Stimulated activated effector memory CD8-positive, alpha-beta T cell treated with anti-CD3 and anti-CD28 coated beads, Interleukin-12 subunit alpha, Interleukin-12 subunit beta, amount 100 ng/mL, for 72 hours (primary cell): ENCODE measurements at regions not wholly inside any gene's neighbourhood (a gene's known extent, or its start where the extent isn't known, plus 50 kb on each side); places are given as distances from the start of the nearest gene placed in this dataset.
A peak's percentile ranks its signal among the peaks of the same experiment; 100 is the strongest.

ENCODE experiments used
- ATAC-seq: fragments of 150-1000 bp; cut with Tn5 transposase; 2 replicates; pipeline ENCODE4 v1.10.0; 2021
- DNase-seq, 2 donors: peaks; one replicate each; pipeline ENCODE4 v3.0.0; 2021 to 2022; ENCODE audit warnings: low spot score in 2 of 2
- H3K27ac Mint-ChIP-seq: one replicate; pipeline ENCODE4 v1.8.0; 2022; ENCODE audit warnings: mild to moderate bottlenecking, mixed read lengths
- H3K36me3 Mint-ChIP-seq: one replicate; pipeline ENCODE4 v1.8.0; 2022; ENCODE audit warnings: mild to moderate bottlenecking, mixed read lengths
- H3K4me1 Mint-ChIP-seq: one replicate; pipeline ENCODE4 v1.8.0; 2022; ENCODE audit warnings: mixed read lengths
- H3K4me3 Mint-ChIP-seq: one replicate; pipeline ENCODE4 v1.8.0; 2022; ENCODE audit warnings: mild to moderate bottlenecking, mixed read lengths
- H3K9me3 Mint-ChIP-seq: one replicate; pipeline ENCODE4 v1.8.0; 2022; ENCODE audit warnings: mixed read lengths

DNA sequence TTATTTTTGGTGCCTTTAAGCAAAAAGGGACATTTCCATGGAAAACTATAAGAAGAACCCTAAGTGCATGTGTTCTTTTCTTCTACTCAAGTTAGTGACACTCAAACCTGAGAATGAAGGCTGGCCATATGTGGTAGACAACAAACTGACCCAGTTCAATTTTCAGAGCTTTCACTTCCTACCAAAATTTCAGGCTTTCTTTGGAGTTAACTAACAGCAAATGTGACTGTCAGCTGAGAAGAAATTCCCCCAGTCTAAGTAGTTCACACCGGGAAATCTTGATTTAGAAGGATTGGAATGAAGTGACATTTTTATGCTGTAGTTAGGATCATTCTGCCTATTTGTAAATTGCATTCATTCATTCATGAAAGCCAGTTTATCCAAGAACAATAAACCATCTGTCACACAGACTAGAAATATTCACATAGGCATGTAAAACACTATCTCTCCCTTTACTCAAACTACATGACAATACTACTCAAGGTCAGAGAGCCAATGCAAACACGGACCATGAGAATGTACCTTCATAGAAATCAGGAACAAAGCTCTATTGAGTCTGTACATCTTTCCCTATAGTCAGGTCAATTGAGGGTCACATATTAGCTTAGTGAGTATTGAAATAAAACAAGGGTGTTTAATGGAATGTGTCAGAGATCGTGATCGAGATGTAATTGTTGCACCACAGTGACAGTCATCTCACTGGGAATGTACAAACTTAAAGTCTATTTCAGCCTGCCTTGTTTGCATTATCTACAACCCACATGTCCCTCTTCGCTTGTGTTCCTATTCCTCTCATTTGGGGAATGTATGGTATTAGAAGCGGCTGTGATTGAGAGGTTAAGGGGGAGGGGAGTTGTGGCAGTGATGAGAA lies 113.8 kb upstream of the TGFBR2 start:
- H3K4me1 Mint-ChIP-seq, result no peaks in the 10 kb centered on the region
- no peak for ATAC-seq
- DNase-seq, result no peak
- H3K36me3 Mint-ChIP-seq, result no peaks in the 10 kb centered on the region
- H3K27ac Mint-ChIP-seq, result no peak overlapping the region
- peaks cover 9% of the 10 kb centered on the region for H3K9me3 Mint-ChIP-seq
- H3K4me3 Mint-ChIP-seq, result no peak overlapping the region

GRCh38 chr3:30493911-30494311 lies 112.5 kb upstream of the TGFBR2 start:
- Mint-ChIP-seq H3K9me3 (peaks cover 5% of the 10 kb centered on the region), H3K4me3 (no peak overlapping the region), H3K36me3 (no peaks in the 10 kb centered on the region), H3K27ac (no peak overlapping the region), H3K4me1 (no peaks in the 10 kb centered on the region)
- no peak for ATAC-seq
- no peak for DNase-seq

GRCh38 chr3:30495172-30496065 lies 111.0 kb upstream of the TGFBR2 start:
- no peak for ATAC-seq
- H3K4me1 Mint-ChIP-seq, result peaks cover 9% of the 10 kb centered on the region
- no peak overlapping the region for H3K4me3 Mint-ChIP-seq

GRCh38 chr3:30496066-30496966 lies 110.1 kb upstream of the TGFBR2 start:
- Mint-ChIP-seq H3K4me1 (peaks cover 18% of the 10 kb centered on the region), H3K4me3 (no peak overlapping the region), H3K36me3 (peaks cover 5% of the 10 kb centered on the region), H3K27ac (no peak overlapping the region), H3K9me3 (no peaks in the 10 kb centered on the region)
- no peak for DNase-seq
- no peak for ATAC-seq

More at GRCh38 chr3:30495172-30496065, 111.0 kb upstream of the TGFBR2 start:
- no peak overlapping the region for H3K27ac Mint-ChIP-seq
- no peak for DNase-seq
- H3K9me3 Mint-ChIP-seq, result no peaks in the 10 kb centered on the region
- H3K36me3 Mint-ChIP-seq, result peaks cover 5% of the 10 kb centered on the region

GRCh38 chr3:30498587-30498967 lies 107.8 kb upstream of the TGFBR2 start:
- Mint-ChIP-seq H3K36me3 (peaks cover 13% of the 10 kb centered on the region), H3K4me1 (peaks cover 40% of the 10 kb centered on the region), H3K27ac (no peak overlapping the region), H3K9me3 (no peaks in the 10 kb centered on the region), H3K4me3 (no peak overlapping the region)
- DNase-seq (no peak), ATAC-seq (no peak)

DNA sequence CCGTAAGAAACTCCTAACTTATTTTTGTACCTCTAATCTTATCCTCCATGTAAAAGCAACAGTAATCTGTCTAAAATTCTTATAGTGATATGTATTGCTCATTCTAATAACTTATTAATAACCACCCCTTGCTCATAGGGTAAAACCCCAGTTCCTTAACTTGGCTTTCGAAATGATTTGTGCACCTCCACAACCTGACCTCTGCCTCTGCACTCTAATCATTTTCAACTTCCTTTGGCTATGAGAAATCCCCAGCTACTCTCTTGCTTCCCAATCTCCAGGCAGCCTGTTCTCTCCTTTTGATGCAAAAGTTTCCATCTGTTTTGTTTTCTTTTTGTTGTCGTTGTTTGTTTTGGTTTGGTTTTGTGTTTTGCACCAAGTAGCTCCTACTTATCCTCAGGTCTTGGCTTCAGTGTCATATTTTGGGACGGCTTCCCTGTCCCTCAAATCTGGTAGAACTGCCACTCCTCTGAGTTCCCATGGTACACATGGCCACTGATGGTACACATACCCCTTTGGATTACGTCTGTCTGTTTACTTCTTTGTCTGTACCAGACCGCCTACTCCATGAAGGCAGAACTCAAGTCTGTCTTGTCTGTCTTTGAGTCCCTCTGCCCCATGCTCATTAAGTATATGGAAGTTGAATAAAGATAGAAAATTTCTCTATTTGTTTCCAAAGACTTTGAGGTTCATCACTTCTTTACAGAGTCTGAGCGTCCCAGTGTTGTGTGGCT lies 105.6 kb upstream of the TGFBR2 start:
- Mint-ChIP-seq H3K36me3 (peaks cover 13% of the 10 kb centered on the region), H3K4me3 (peak overlapping the region; percentile 27), H3K9me3 (no peaks in the 10 kb centered on the region), H3K4me1 (peaks cover 41% of the 10 kb centered on the region), H3K27ac (peak overlapping the region; percentile 58)
- DNase-seq, result peak in 1 of 2 donors; percentile 61
- peak; percentile 91 for ATAC-seq

DNA sequence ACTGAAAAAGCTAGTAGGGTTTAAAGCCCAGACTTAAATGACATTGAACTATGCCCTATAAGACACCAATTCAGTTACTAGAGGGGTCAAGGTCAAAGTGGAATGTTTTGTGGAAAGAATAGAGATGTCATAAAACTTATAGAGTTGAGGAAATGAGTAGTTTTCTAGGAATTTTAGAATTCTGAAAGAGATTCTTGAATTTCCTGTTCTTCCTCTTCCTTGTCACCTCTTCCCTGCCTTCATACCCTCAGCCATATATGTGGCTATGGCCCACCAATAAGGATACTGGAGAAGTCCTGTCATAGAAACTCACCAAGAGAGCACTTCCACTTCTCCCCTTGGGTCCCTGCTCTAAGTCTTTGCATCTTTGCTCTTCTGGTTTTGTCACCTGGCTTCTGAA lies 104.9 kb upstream of the TGFBR2 start:
- no peak for DNase-seq
- Mint-ChIP-seq H3K9me3 (no peaks in the 10 kb centered on the region), H3K36me3 (peaks cover 13% of the 10 kb centered on the region), H3K27ac (peak overlapping the region; percentile 58), H3K4me1 (peaks cover 41% of the 10 kb centered on the region), H3K4me3 (no peak overlapping the region)
- ATAC-seq, result no peak

GRCh38 chr3:30502051-30502741 lies 104.2 kb upstream of the TGFBR2 start:
- no peak for DNase-seq
- Mint-ChIP-seq H3K4me3 (no peak overlapping the region), H3K27ac (peak overlapping the region; percentile 68), H3K36me3 (peaks cover 13% of the 10 kb centered on the region), H3K9me3 (no peaks in the 10 kb centered on the region), H3K4me1 (peaks cover 41% of the 10 kb centered on the region)
- no peak for ATAC-seq

DNA sequence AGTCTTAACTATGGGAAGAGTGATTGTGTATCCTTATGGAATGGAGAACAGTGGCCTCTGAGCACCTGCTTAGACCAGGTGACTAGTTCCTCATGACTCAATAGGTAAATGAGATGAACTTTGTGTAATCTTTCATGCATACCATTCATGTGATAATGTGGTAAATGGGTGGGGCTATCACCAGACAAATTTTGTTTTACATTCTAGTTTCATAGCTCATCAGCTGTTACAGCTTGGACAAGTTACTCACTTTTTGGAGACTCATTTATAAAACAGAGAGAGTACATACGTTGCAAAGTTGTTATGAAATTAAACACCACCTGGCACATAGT lies 103.7 kb upstream of the TGFBR2 start:
- Mint-ChIP-seq H3K4me3 (peak overlapping the region; percentile 29), H3K9me3 (no peaks in the 10 kb centered on the region), H3K27ac (peak overlapping the region; percentile 68), H3K4me1 (peaks cover 41% of the 10 kb centered on the region), H3K36me3 (peaks cover 13% of the 10 kb centered on the region)
- ATAC-seq (peak; percentile 71), DNase-seq (no peak)

GRCh38 chr3:30503446-30503845 lies 103.0 kb upstream of the TGFBR2 start:
- Mint-ChIP-seq H3K27ac (peak overlapping the region; percentile 68), H3K4me1 (peaks cover 41% of the 10 kb centered on the region), H3K36me3 (peaks cover 13% of the 10 kb centered on the region), H3K9me3 (no peaks in the 10 kb centered on the region), H3K4me3 (peak overlapping the region; percentile 29)
- ATAC-seq (peak; percentile 38), DNase-seq (peak in 1 of 2 donors; percentile 57)

DNA sequence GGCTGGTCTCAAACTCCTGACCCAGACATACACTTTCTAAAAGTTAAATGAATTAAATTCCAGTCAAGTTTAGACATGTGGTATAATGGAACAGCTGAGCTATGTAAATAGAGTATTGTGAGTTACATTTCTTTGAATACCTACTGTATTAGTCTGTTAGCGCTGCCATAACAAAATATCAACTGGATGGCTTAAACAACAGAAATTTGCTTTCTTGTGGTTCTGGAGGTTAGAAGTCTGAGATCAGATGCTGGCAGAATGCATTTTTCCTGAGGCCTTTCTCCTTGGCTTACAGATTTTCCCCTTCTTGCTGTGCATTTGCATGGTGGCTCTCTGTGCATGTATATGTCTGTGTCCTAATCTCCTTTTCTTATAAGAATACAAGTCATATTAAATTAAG lies 101.5 kb upstream of the TGFBR2 start:
- ATAC-seq, result no peak

DNA sequence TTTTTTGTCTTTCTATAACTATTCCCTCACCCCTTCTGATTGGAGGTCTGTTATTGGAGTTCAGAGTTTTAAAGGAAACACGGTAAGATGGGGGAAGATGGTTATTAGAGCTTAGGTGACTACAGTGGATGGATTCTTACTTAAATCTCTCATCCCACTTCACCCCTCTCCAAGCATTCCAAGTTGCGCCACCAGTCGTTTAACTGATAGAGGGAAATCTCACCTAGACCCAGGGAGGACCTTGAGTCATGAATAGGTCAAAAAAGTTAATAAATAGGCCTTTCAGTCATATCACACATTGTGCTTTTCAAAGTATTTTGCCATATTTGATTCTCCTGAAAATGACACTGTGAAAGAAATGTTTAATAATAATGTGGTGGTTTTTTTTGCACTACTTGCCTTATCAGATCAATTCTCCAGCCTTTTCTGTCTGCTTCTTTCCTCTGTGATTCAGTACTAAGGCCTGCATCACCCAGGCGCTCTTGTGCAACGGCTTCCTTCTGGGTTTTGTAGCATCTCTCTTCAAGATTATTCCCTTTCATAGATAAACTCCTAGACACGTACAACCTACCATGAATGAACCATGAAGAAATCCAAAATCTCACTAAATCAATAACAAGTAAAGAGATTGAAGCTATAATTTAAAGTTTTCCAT lies 100.4 kb upstream of the TGFBR2 start:
- DNase-seq (no peak), ATAC-seq (no peak)
- no peak overlapping the region for H3K4me3 Mint-ChIP-seq
- H3K36me3 Mint-ChIP-seq, result peaks cover 8% of the 10 kb centered on the region
- H3K9me3 Mint-ChIP-seq, result no peaks in the 10 kb centered on the region
- H3K4me1 Mint-ChIP-seq, result peaks cover 27% of the 10 kb centered on the region
- H3K27ac Mint-ChIP-seq, result no peak overlapping the region

More for the DNA sequence above, 101.5 kb upstream of the TGFBR2 start:
- DNase-seq, result no peak
- no peak overlapping the region for H3K27ac Mint-ChIP-seq
- peaks cover 37% of the 10 kb centered on the region for H3K4me1 Mint-ChIP-seq
- H3K9me3 Mint-ChIP-seq, result no peaks in the 10 kb centered on the region
- H3K4me3 Mint-ChIP-seq, result no peak overlapping the region
- H3K36me3 Mint-ChIP-seq, result peaks cover 13% of the 10 kb centered on the region

GRCh38 chr3:30508339-30508738 lies 98.1 kb upstream of the TGFBR2 start:
- no peak overlapping the region for H3K4me3 Mint-ChIP-seq
- H3K4me1 Mint-ChIP-seq, result peaks cover 12% of the 10 kb centered on the region
- H3K36me3 Mint-ChIP-seq, result peaks cover 2% of the 10 kb centered on the region
- no peaks in the 10 kb centered on the region for H3K9me3 Mint-ChIP-seq
- no peak for ATAC-seq
- no peak overlapping the region for H3K27ac Mint-ChIP-seq
- DNase-seq, result no peak
